ENCODE measurements at regions not wholly inside any gene's neighbourhood (a gene's known extent, or its start where the extent isn't known, plus 50 kb on each side); places are given as distances from the start of the nearest gene placed in this dataset.

- Histone ChIP-seq H3K9me3 (ENCODE audit: low read depth) (no peaks in the 10 kb centered on the region), H3K27me3 (no peaks in the 10 kb centered on the region), H3K4me1 (peaks cover 8% of the 10 kb centered on the region), H3K27ac (no peak overlapping the region), H3K4me2 (no peak overlapping the region), H3F3A (ENCODE audit: low read depth) (peaks cover 3% of the 10 kb centered on the region), H4K20me1 (ENCODE audit: low read depth) (no peaks in the 10 kb centered on the region), H2AFZ (replicated peaks) (no peak overlapping the region), H3K36me3 (no peaks in the 10 kb centered on the region), H3K9ac (no peak overlapping the region), H3K4me3 (no peak overlapping the region), H3K79me2 (ENCODE audit: low read depth) (no peaks in the 10 kb centered on the region)
- no peak for DNase-seq (ENCODE audit: low spot score)
- no peak overlapping the region for H3K4me3 Mint-ChIP-seq
- no peaks in the 10 kb centered on the region for H3K36me3 Mint-ChIP-seq
- peaks cover 33% of the 10 kb centered on the region for H3K4me1 Mint-ChIP-seq
- TF ChIP-seq CTCF (IDR thresholded peaks at IDR 0.05) (no peak), EZH2phosphoT487 (IDR thresholded peaks at IDR 0.05) (no peak), EZH2 (IDR thresholded peaks at IDR 0.05) (no peak)
- H3K27ac Mint-ChIP-seq, result no peak overlapping the region
- peaks cover 11% of the 10 kb centered on the region for H3K27me3 Mint-ChIP-seq (ENCODE audit: insufficient read depth, low read depth)
- H3K9me3 Mint-ChIP-seq, result no peaks in the 10 kb centered on the region
Measured at GRCh38 chr18:46297621-46298020, 193.4 kb downstream of the HAUS1 start.

- Mint-ChIP-seq H3K4me1 (peaks cover 31% of the 10 kb centered on the region), H3K9me3 (peaks cover under 1% of the 10 kb centered on the region), H3K27me3 (ENCODE audit: insufficient read depth, low read depth) (peaks cover 15% of the 10 kb centered on the region), H3K36me3 (no peaks in the 10 kb centered on the region), H3K27ac (no peak overlapping the region), H3K4me3 (peak overlapping the region; percentile 42)
- no peak overlapping the region for H3K4me2 ChIP-seq
- no peak for DNase-seq (ENCODE audit: low spot score)
- H3K9me3 ChIP-seq (ENCODE audit: low read depth), result no peaks in the 10 kb centered on the region
- H3K36me3 ChIP-seq, result no peaks in the 10 kb centered on the region
- H3K27ac ChIP-seq, result no peak overlapping the region
- H3K79me2 ChIP-seq (ENCODE audit: low read depth), result no peaks in the 10 kb centered on the region
- TF ChIP-seq CTCF (IDR thresholded peaks at IDR 0.05), result no peak
- no peak for TF ChIP-seq EZH2 (IDR thresholded peaks at IDR 0.05)
- no peak for TF ChIP-seq EZH2phosphoT487 (IDR thresholded peaks at IDR 0.05)
- H3K9ac ChIP-seq, result no peak overlapping the region
- no peak overlapping the region for H2AFZ ChIP-seq (replicated peaks)
- H4K20me1 ChIP-seq (ENCODE audit: low read depth), result no peaks in the 10 kb centered on the region
- H3K27me3 ChIP-seq, result no peaks in the 10 kb centered on the region
- peaks cover 7% of the 10 kb centered on the region for H3F3A ChIP-seq (ENCODE audit: low read depth)
- peaks cover 14% of the 10 kb centered on the region for H3K4me1 ChIP-seq
- H3K4me3 ChIP-seq, result no peak overlapping the region
Measured at GRCh38 chr18:46298511-46298910, 194.3 kb downstream of the HAUS1 start.

- Mint-ChIP-seq H3K9me3 (peaks cover 3% of the 10 kb centered on the region), H3K27me3 (ENCODE audit: insufficient read depth, low read depth) (peaks cover 16% of the 10 kb centered on the region), H3K4me3 (no peak overlapping the region), H3K27ac (no peak overlapping the region), H3K36me3 (no peaks in the 10 kb centered on the region), H3K4me1 (peaks cover 23% of the 10 kb centered on the region)
- H3K4me1 ChIP-seq, result peaks cover 10% of the 10 kb centered on the region
- H3K27ac ChIP-seq, result no peak overlapping the region
- H3K9ac ChIP-seq, result no peak overlapping the region
- H3K79me2 ChIP-seq (ENCODE audit: low read depth), result no peaks in the 10 kb centered on the region
- no peaks in the 10 kb centered on the region for H3K27me3 ChIP-seq
- H2AFZ ChIP-seq (replicated peaks), result no peak overlapping the region
- no peak overlapping the region for H3K4me2 ChIP-seq
- H3K4me3 ChIP-seq, result no peak overlapping the region
- DNase-seq (ENCODE audit: low spot score), result no peak
- no peaks in the 10 kb centered on the region for H3K9me3 ChIP-seq (ENCODE audit: low read depth)
- no peaks in the 10 kb centered on the region for H3K36me3 ChIP-seq
- TF ChIP-seq CTCF (IDR thresholded peaks at IDR 0.05) (no peak), EZH2phosphoT487 (IDR thresholded peaks at IDR 0.05) (no peak), EZH2 (IDR thresholded peaks at IDR 0.05) (no peak)
- H3F3A ChIP-seq (ENCODE audit: low read depth), result peaks cover 7% of the 10 kb centered on the region
- no peaks in the 10 kb centered on the region for H4K20me1 ChIP-seq (ENCODE audit: low read depth)
Measured at GRCh38 chr18:46299465-46300008, 195.4 kb downstream of the HAUS1 start.
